ENCODE measurements at regions not wholly inside any gene's neighbourhood (a gene's known extent, or its start where the extent isn't known, plus 50 kb on each side); places are given as distances from the start of the nearest gene placed in this dataset.

DNA sequence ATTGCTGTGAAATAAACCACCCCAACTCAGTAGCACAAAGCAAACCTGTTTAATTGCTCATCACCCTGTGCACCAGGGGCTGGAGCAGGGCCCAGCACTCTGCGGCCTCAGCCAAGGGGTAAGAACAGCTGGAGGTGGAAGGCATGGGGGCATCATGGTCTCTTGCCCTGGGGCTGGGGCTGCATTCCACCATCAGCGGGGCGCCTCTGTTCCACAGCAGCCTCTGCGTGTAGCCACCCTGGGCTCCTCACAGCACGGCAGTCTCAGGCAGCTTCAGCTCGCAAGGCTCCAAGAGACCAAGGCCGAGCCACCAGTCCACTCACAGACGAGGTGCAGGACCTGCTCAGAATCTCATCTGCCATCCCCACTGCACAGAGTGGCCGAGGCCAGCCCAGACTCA lies 630.7 kb downstream of the TBC1D22A start:
- TF ChIP-seq SIN3A (IDR thresholded peaks at IDR 0.05; ENCODE audit: low read depth) (no peak), CEBPB (IDR thresholded peaks at IDR 0.05; ENCODE audit: low read depth) (no peak)
- TF ChIP-seq, protein P1, sequence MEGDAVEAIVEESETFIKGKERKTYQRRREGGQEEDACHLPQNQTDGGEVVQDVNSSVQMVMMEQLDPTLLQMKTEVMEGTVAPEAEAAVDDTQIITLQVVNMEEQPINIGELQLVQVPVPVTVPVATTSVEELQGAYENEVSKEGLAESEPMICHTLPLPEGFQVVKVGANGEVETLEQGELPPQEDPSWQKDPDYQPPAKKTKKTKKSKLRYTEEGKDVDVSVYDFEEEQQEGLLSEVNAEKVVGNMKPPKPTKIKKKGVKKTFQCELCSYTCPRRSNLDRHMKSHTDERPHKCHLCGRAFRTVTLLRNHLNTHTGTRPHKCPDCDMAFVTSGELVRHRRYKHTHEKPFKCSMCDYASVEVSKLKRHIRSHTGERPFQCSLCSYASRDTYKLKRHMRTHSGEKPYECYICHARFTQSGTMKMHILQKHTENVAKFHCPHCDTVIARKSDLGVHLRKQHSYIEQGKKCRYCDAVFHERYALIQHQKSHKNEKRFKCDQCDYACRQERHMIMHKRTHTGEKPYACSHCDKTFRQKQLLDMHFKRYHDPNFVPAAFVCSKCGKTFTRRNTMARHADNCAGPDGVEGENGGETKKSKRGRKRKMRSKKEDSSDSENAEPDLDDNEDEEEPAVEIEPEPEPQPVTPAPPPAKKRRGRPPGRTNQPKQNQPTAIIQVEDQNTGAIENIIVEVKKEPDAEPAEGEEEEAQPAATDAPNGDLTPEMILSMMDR (IDR thresholded peaks at IDR 0.05 in 2 of 3, conservative IDR thresholded peaks at IDR 0.05 in 1 of 3; ENCODE audit: borderline replicate concordance in 1 of 3, insufficient read depth in 1 of 3, low read depth in 2 of 3, low read length in 2 of 3) = no peak
